Small intestine (tissue), 7 donors: ENCODE measurements at regions not wholly inside any gene's neighbourhood (a gene's known extent, or its start where the extent isn't known, plus 50 kb on each side); places are given as distances from the start of the nearest gene placed in this dataset.

Experiments used
- DNase-seq, 2 donors: peaks; one replicate each; pipeline versions ENCODE4 v3.0.0 to v3.0.0-alpha.2; 2013
- FAIRE-seq: peaks from 2 replicates; lab custom pipeline; 2012; peaks lifted over from hg19 to GRCh38; lab: Jason Lieb, UNC
- H3K27ac ChIP-seq, 3 donors: one replicate each; pipeline ENCODE4 v1.5.1; 2013; ENCODE audit warnings: low read length in 2 of 3, mild to moderate bottlenecking in 2 of 3, control low read depth in 1 of 3, inconsistent platforms in 1 of 3, low read depth in 1 of 3, moderate library complexity in 1 of 3
- H3K27me3 ChIP-seq, 3 donors: one replicate each; pipeline ENCODE4 v1.6.1; 2013; ENCODE audit warnings: low read length in 3 of 3, inconsistent platforms in 1 of 3; ENCODE audit not compliant: control insufficient read depth in 3 of 3, insufficient read depth in 3 of 3
- H3K36me3 ChIP-seq, 3 donors: one replicate each; pipeline ENCODE4 v1.6.1; 2013; ENCODE audit warnings: low read length in 3 of 3, inconsistent platforms in 1 of 3, low read depth in 1 of 3, mild to moderate bottlenecking in 1 of 3, moderate library complexity in 1 of 3; ENCODE audit not compliant: control insufficient read depth in 3 of 3, insufficient read depth in 2 of 3
- H3K4me1 ChIP-seq, 3 donors: one replicate each; pipeline ENCODE4 v1.6.1; 2013; ENCODE audit warnings: low read length in 2 of 3, inconsistent platforms in 1 of 3, low read depth in 1 of 3, mild to moderate bottlenecking in 1 of 3, moderate library complexity in 1 of 3; ENCODE audit not compliant: control insufficient read depth in 3 of 3, insufficient read depth in 2 of 3
- H3K4me3 ChIP-seq, 3 donors: one replicate each; pipeline ENCODE4 v1.5.1; 2013; ENCODE audit warnings: low read length in 3 of 3, control low read depth in 1 of 3, inconsistent platforms in 1 of 3, low read depth in 1 of 3, mild to moderate bottlenecking in 1 of 3, moderate library complexity in 1 of 3
- H3K9me3 ChIP-seq, 2 donors: one replicate each; pipeline ENCODE4 v1.6.1; 2013; ENCODE audit warnings: low read depth in 1 of 2, low read length in 1 of 2; ENCODE audit not compliant: control insufficient read depth in 2 of 2, insufficient read depth in 1 of 2
- WGBS, 3 donors: extraction: QIAGEN DNeasy Blood & Tissue Kit; methylation state at CpG; one replicate each; pipeline ENCODE4 v1.1.7; 2013; 5-methylcytosine and 5-hydroxymethylcytosine counted together
- donor health status: healthy with polysubstance abuse.
- donor health status: control.
- donor health status: control.
- donor health status: Bipolar disorder and iron deficiency.
- donor health status: healthy.

DNA sequence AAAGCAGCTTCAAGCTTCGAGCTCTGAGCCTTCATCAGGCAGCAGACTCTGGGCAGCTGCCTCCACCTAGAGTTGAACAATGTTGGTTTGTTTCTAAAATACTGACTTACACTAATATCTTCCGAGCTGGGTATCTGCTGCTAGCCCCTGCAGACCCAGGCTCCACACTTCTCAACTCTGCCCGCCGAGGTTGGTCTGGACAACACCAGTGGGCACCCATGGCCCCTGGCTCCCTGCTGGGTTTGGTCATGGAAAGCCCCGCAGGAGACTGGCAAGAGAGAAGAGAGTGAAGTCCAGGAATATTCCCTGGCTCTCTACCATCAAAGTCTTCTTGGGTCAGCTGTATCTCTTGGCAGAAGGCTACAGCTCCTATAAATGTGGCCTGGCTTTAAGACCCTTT lies 214.2 kb upstream of the TMEM132C start:
- Histone ChIP-seq H3K4me1 (no peaks in the 10 kb centered on the region), H3K36me3 (no peaks in the 10 kb centered on the region), H3K27me3 (no peaks in the 10 kb centered on the region), H3K27ac (no peak overlapping the region), H3K4me3 (no peak overlapping the region), H3K9me3 (peaks cover 0 to 2% of the 10 kb centered on the region in 2 donors)
- FAIRE-seq (no peak), DNase-seq (no peak)
- 81 to 85% (median 83%) methylated on average over 5 of the region's 5 CpGs for WGBS, 3 donors

DNA sequence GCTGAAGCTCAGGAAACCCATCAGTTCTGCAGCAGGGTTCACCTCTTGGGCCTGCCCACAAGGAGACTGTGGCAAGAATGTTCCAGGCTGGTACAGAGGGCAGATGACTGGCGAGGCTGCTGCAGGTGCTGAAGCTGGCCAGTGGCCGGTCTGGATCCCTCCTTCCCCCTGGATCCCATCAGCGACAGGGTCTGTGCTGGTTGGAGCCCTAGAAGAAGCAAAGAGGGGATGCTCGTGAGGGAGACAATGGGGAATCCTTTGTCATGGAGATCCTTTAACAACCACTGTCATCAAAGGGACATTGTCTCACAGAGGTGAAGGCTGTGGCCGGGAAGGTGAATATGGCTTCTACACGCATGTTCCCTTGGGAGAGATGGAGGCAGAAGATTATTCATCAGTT lies 211.4 kb upstream of the TMEM132C start:
- Histone ChIP-seq H3K9me3 (peaks cover 0 to 2% of the 10 kb centered on the region in 2 donors), H3K27ac (no peak overlapping the region), H3K4me3 (no peak overlapping the region), H3K4me1 (no peaks in the 10 kb centered on the region), H3K36me3 (no peaks in the 10 kb centered on the region), H3K27me3 (no peaks in the 10 kb centered on the region)
- WGBS, 3 donors: 62 to 81% (median 74%) methylated on average over 6 of the region's 6 CpGs
- FAIRE-seq: no peak
- DNase-seq: no peak

DNA sequence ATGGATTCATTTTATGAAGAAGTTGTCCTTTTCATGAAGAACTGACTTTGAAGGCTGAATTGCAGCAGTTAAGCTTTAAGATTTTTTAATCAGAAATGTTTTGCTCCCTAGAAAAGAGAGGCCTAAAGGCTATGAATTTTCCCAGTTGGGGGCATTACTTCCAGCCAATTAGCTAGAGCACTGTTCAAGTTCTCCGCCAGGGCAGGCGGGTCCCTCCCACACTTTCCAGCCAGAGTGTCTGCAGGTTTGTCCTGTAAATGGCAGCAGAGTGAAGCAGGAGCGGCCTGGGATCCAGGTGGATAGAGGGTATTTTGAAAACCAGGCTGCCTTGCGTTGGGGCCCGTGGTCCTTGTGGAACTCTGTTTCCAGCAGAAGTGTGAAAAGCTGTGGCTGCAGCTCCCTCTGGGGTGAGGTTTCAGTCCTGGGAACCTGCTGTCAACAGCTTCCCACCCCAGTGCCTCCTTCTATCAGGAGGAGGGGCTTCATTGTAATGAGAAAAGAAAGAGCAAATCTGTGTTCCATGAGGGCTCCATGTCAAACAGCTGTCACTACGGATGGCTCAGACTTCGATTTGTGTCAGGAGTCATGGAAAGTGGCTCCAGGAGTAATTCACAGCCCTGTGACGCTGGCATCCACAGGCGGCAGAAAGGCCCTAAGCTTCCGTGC lies 210.7 kb upstream of the TMEM132C start:
- Histone ChIP-seq H3K36me3 (no peaks in the 10 kb centered on the region), H3K4me3 (no peak overlapping the region), H3K9me3 (no peaks in the 10 kb centered on the region), H3K27ac (no peak overlapping the region), H3K27me3 (no peaks in the 10 kb centered on the region), H3K4me1 (no peaks in the 10 kb centered on the region)
- no peak for FAIRE-seq
- DNase-seq: no peak
- WGBS, 3 donors: 63 to 82% (median 76%) methylated on average over 10 of the region's 10 CpGs

DNA sequence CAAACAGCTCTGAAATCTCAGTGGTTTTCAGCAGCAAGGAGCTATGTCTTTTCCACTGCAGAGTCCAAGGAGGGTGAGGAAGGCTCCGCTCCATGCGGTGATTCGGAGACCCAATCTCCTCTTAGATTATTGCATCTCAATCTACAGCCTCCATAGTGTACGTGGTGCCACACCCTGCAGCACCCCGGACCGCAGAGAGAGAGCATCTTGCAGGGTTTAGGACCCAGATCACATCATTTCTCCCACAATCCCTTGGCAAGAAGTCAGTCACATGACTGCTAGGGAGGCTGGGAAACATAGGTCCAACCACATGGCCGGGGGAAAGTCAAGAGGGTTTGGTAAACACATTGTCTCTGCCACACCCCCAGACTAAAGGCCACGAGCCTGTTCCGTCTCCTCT lies 209.4 kb upstream of the TMEM132C start:
- Histone ChIP-seq H3K4me1 (no peaks in the 10 kb centered on the region), H3K27me3 (no peaks in the 10 kb centered on the region), H3K4me3 (no peak overlapping the region), H3K36me3 (no peaks in the 10 kb centered on the region), H3K9me3 (peaks cover 0 to 3% of the 10 kb centered on the region in 2 donors), H3K27ac (no peak overlapping the region)
- DNase-seq: no peak
- FAIRE-seq: no peak
- 76 to 84% (median 83%) methylated on average over 9 of the region's 9 CpGs for WGBS, 3 donors

DNA sequence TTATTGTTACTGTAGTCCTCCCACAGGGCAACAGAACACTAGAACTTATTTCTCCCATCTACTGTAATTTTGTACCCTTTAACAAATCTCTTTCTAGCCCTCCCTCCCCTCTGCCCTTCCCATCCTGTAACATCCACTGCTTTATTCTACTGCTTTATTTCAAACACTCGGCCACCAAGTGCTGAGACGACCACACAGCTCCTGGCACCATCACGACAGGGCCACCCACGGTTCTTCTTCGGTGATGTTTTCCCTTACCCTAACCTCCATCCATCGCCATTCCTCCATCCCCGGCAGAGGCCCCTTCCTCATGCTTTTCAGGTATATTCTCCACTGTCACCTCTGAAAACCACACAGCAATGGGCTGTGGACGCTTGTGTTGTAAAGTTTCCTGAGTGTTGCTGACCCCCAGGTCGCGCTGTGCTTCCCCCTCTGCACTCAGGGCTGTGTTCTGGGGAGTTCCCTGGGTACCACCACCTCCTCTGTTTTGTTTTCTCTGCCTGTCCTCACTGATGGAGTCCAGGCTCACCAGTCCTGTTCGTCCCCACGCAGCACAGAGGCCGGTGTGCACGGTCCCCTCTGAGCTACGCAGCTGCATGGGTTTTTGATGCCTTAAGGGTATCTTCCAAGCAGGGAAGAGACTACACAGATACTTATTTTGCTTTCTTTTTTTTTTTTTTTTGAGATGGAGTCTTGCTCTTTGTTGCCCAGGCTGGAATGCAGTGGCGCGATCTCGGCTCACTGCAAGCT lies 207.2 kb upstream of the TMEM132C start:
- H3K9me3 ChIP-seq: peaks cover 0 to 3% of the 10 kb centered on the region in 2 donors
- no peak overlapping the region for H3K4me3 ChIP-seq
- H3K4me1 ChIP-seq: no peaks in the 10 kb centered on the region
- DNase-seq (no peak), FAIRE-seq (no peak)
- no peak overlapping the region for H3K27ac ChIP-seq
- no peaks in the 10 kb centered on the region for H3K36me3 ChIP-seq
- WGBS, 3 donors: 62 to 89% (median 84%) methylated on average over 18 of the region's 18 CpGs
- peaks cover 0 to 3% (median 0%) of the 10 kb centered on the region in 3 donors for H3K27me3 ChIP-seq

DNA sequence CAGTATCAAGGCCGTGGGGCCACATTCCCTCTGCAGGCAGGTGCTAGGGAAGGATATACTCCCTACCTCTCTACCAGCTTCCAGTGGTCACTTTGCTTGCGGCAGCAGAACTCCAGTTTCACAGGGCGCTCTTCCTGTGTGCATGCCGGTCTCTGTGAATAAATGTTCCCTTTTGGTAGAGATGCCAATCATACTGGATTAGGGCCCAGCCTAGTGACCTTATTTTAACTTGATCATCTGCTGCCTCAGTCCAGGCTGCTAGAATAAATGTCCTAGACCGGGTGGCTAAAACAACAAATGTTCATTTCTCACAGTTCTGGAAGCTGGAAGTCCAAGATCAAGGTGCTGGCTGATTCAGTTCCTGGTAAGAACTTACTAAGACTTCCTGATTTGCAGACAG lies 198.8 kb upstream of the TMEM132C start:
- Histone ChIP-seq H3K27ac (no peak overlapping the region), H3K27me3 (peaks cover 0 to 3% (median 0%) of the 10 kb centered on the region in 3 donors), H3K9me3 (no peaks in the 10 kb centered on the region), H3K4me3 (no peak overlapping the region), H3K36me3 (no peaks in the 10 kb centered on the region), H3K4me1 (no peaks in the 10 kb centered on the region)
- FAIRE-seq: no peak
- no peak for DNase-seq
- 76 to 80% (median 76%) methylated on average over 5 of the region's 5 CpGs for WGBS, 3 donors

DNA sequence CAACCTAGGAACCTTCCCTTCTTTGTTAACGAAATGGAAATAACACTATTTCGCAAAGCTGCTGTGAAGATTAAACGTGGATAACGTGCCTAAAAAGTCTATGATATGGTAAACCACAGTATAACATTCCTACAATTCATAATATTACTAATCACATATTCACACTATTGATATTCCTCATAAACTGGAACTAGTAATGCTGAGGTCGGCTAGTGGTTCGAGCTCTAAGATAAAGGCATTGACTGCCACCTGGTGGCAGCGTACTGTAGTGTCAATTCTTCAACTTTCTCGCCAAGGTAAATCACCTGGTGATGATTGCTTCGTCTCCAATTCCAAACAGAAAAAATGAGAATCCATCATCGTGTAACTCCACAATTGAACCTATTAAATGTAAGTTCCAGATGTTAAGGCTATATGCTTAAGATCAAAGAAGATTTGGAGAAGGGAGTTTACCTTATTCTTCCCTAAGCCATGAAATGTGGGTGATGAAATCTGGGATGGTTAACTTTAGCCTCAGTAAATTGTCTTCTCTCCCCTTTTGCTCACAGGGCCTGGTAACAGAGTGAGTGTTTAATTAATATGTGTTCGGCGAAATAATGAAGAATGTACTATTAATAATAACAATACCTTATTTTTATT lies 197.5 kb upstream of the TMEM132C start:
- DNase-seq (peak; percentile 7 to 58), FAIRE-seq (no peak)
- H3K27ac ChIP-seq: no peak overlapping the region
- WGBS, 3 donors: 28 to 36% (median 35%) methylated on average over 12 of the region's 12 CpGs
- H3K36me3 ChIP-seq: no peaks in the 10 kb centered on the region
- H3K4me3 ChIP-seq: no peak overlapping the region
- H3K27me3 ChIP-seq: no peaks in the 10 kb centered on the region
- H3K4me1 ChIP-seq: no peaks in the 10 kb centered on the region
- no peaks in the 10 kb centered on the region for H3K9me3 ChIP-seq

DNA sequence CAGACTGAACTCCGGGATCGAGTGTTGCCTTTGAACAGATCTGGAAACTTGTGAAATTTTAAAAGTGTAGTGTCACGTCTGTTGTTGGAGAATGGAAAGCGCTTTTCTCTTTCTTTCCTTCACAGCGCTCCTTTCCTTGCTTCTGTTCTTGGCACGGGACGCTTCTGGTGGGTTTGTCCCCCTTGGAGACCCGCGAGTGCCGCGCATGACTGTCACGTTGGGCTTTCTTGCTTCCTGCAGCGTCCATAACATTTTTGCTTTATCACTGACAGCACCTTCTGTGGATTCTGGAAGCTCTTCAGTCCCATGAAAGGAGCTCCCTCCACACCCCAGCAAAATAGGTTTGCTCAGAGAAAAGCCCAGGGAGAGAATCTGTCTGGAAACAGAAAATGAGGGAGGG lies 193.0 kb upstream of the TMEM132C start:
- 86 to 91% (median 88%) methylated on average over 13 of the region's 13 CpGs for WGBS, 3 donors
- no peak for FAIRE-seq
- peaks cover 0 to 3% of the 10 kb centered on the region in 2 donors for H3K9me3 ChIP-seq

More for the DNA sequence above, 193.0 kb upstream of the TMEM132C start:
- Histone ChIP-seq H3K27me3 (no peaks in the 10 kb centered on the region), H3K4me1 (no peaks in the 10 kb centered on the region), H3K27ac (no peak overlapping the region), H3K36me3 (no peaks in the 10 kb centered on the region), H3K4me3 (no peak overlapping the region)
- DNase-seq: no peak
